Midbrain (tissue), 1 donor: ENCODE measurements at regions not wholly inside any gene's neighbourhood (a gene's known extent, or its start where the extent isn't known, plus 50 kb on each side); places are given as distances from the start of the nearest gene placed in this dataset.
"Not testable (repeated sequence)": the region's sequence is repeated elsewhere in the genome, so short reads cannot be mapped to it uniquely, and the experiment has no call there.

Source experiments
- DNase-seq: peaks from one replicate; lab custom pipeline; 2025; lab: John Stamatoyannopoulos, UW

DNA sequence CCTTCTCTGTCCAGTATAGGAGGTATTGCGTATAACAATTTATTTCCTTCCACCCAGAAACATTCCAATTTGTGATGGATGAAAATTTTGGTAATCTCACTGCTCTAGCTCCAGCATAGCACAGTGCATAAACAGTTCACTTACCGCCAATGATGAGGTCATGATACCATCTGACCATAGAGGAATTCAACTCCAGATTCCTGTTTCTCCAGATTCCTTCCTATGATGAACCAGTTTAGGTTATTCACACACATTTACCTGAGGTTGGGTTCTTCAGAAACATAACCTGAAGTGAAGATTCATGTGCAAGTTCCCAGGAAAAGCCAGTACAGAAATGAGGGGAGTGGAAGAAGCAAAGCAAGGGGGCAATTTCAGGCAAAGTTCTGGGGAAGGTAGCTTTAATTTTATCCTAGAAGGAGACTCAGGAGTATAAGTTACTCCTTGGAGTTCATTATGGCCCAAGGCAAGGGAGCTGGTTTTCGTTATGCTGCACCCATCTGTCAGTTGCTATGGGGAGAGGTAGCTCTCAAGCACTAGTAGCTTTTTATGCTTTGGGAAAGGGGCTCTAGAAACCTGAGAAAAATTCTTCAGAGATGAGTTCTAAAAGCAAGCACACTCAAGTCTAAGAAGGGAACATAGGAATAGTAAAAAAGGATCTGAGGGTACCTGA lies 121.6 kb downstream of the CASP12 start:
- no peak for DNase-seq

DNA sequence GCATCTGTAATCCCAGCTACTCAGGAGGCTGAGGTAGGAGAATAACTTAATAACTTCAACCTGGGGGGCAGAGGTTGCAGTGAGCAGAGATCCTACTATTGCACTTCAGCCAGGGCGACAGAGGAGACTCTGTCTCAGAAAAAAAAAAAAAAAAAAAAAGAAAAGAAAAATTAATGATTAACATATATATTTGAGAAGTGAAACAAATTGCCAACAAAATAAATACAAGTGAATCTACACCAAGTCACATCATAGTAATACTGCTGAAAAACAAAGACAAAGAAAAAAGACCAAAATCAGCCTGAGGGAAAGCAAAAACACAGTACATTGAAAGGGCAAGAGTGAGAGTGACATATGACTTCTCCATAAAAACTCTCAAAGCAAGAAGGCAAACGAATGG lies 123.7 kb downstream of the CASP12 start:
- DNase-seq, result no peak

DNA sequence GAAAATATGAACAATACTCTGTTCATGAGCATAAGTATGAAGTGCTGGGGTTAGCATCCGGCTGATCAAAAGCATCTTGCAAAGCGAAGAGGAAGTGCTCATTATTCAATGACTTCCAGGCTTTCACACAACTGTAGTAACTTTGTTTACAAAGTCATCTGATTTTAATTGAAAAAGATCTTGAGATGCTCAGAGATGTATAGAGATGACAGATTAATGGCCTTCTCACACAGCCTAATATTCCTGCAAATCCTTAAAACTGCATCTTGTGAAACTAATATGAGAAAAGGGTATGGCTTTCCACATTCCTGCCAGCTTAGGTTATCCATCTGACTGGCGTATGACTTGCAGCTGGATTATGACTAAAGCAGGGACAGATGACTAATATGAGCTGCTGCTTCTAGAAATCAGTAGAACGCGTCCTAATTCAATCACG lies 125.4 kb downstream of the CASP12 start:
- DNase-seq, result no peak

DNA sequence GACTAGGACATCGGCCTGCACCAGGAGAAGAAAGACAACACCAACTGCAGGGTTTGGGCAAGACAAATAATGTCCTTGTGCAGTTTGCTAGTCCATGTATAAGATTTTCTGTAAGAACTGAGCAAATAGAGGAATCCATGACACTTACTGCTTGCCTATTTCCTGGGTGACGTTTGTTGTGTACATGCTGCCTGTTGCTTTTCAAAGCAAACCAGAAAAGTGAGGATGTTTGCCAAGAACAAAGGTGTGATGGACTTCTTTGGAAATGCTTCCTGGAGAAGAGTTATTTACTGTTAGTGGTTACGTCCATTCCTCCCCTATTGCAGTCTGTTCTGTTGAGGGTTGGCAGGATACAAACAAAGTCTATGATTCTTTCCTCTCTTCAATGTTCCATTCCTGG lies 126.5 kb downstream of the CASP12 start:
- no peak for DNase-seq

DNA sequence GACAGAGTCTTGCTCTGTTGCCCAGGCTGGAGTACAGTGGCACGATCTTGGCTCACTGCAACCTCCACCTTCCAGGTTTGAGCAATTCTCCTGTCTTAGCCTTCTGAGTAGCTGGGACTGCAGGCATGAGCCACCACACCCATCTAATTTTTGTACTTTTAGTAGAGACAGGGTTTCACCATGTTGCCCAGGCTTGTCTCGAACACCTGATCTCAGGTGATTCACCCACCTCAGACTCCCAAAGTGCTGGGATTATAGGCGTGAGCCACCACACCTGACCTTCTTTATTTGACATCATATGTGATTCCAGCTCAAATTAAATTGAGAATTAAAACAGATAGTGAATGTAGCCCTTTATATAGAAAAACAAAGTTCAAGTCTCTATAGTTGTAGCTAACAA lies 127.2 kb downstream of the CASP12 start:
- not testable (repeated sequence) for DNase-seq

DNA sequence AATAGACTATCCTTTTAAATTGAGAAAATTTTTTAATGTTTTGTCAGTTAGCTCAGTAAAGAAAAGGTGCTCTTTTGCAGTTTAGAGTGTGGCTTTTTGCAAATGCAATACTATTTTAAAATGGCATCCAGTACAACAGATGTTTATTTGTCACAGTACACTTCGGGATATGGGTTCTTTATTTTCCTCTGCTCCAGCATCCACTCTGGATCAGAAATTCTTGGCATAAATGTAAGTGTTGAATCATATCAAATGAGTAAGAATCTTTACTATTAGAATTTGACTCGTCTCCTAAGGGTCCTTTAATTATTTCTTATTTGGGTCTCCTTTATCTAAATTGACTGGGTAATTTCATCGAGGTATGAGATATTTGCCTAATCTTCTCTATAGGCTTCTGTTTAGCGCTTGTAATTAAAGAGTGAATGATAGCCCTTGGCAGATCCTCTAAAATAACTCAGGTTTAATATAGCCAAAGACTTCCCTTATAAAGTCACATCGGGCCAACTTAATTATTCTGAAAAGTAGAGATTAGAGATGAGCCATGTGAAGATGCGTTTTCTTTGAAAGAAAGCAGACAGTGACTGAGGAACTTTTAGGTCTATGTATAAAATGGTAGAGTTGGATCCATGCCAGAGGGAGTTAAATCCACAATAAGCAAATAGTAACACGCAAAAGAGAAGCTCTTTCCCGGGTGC lies 132.7 kb downstream of the CASP12 start:
- no peak for DNase-seq

DNA sequence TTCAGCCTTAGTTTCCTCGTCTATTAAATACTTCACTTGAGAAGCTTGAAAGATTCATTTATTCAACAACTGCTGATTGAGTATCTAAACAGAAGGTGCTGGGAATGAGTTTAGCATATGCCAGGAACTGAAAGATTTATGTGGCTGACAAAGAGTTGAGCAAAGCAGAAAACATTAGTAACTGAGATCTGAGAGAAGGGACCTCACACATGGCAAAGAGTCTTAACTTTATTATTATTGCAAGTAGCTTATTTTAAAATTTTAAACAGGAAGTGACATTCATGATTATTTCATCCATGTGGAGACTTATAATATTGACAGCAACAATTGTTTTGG lies 133.6 kb downstream of the CASP12 start:
- DNase-seq, result no peak

DNA sequence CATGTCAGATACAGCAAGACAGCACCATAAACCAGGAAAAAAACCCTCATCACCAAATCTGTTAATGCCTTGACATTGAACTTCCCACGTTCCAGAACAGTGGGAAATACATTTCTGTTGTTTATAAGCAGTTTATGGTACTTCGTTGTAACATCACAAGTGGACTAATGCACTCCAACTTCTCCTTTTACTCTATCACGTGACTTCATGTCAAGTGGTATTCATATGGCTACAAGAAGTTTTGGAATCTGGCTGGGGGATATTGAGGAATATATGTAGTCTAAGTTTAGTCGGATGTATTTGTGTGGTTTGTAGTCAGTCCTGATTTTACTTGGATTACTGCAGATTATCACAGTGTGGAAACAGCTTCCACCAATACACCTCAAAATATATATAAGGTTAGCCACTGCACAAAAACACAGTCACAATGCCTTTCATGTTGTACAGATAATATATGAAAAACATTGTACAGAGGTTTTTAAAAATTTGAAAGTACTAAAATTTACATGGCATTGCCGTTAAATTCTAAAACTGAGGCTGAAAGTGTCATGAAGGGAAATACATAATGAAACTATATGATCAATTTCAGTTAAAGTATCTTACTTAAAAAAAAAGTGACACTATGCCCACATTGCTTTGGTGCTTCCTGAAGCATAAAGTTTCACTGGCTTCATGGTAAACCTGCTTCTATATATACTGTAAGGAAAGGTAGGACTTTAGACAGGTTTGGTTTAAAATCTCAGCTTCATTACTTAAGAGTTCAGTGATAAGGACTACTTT lies 134.1 kb downstream of the CASP12 start:
- DNase-seq, result no peak

DNA sequence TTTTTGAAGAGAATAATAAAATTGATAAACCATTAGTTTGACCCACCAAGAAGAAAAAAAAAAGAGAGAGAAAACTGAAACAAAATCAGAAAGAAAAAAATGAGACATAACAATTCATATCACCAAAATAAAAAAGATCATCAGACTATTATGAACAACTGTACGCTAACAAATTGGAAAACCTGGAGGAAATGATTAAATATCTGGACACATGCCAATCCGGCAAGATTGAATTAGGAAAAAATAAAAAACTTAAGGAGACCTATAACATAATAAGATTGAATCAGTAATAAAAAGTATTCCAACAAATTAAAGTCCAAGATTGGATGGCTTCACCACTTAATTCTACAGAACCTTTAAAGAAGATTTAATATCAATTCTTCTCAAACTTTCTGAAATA lies 136.7 kb downstream of the CASP12 start:
- no peak for DNase-seq

DNA sequence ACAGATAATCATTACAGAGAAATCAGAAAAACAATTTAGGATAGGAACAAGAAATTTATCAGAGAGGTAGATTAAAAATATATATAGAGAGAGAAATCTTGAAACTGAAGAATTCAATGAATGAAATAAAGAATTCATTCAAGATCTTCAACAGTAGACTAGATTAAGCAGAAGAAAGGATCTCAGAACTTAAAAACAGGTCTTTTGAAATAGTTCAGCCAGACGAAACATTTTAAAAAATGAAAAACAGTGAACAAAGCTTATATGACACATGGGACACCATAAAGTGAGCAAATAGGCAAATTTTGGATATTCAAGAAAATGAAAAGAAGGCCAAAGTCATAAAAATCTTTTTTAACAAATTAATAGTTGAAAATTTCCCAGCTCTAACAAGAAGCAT lies 138.8 kb downstream of the CASP12 start:
- DNase-seq, result no peak

DNA sequence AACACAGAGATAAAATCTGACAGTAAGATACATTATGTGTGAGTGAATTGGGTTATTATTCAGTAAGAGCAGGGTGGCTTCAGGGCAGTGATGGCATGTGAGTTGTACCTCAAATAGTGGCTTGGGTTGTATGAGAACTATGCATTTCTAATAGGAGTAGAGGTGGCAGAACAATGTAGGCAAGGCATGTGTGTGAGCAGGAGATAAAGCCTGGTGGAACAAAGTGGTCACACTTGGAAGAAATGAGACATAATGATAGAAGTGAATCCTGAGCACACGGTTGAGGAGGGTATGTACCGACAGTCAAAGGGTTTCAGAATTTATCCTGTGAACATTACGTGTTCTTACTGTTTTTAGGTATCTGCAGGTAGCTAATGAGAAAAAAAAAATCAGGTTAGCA lies 159.3 kb downstream of the CASP12 start:
- DNase-seq, result no peak

DNA sequence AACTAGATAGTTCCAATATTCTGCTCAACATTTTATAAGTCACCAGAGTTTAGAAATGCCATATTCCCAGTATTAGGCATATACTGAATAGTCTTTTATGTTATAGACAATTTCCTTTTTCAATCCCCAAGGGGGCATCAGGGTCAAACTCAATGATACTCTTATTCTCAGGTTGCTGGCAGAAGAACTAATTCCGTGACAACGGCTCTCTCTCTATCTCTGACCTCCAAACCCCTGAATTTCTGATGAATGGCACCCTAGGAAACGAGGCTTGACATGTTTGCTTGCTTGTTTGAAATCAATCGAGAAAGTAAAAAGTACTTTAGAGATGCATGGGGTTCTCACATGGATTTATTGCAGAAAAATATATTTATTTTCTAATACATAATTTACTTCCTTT lies 160.1 kb downstream of the CASP12 start:
- no peak for DNase-seq

DNA sequence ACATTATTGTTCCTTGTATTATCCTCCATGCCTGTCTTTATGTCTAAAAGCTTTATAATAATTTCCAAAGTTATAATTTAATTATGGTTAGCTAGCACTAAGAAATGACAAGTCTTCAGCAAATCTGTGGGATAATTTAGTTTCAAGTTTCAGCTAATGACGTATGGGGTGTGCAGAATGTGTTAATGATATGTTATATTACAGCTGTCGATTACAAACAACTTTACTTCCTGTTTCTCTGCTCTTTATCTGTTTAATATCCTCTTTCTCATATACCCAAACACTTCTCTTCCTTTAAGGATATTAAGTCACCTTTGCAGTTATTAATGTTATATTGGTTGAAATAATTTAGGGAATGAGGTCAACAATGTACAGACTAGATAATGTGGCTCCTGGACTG lies 161.8 kb downstream of the CASP12 start:
- no peak for DNase-seq

DNA sequence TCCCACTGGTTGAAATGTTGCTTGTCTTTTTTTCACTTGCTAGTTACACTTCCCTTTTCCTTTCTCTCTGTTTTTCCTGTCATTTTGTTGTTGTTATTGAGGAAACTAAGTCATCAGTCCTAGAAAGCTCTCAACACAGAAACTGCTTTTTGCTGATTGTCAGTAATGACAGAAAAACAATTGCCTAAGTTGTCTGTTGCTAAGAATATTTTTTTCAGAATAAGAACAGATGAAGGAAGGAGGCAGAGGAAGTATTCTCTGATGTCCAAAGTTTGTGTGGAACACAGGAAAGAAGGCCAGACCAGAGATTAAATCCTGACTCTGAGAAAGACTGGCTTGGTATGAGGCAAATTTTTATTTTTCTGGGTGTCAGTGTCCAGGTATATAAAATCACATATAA lies 163.3 kb downstream of the CASP12 start:
- no peak for DNase-seq

DNA sequence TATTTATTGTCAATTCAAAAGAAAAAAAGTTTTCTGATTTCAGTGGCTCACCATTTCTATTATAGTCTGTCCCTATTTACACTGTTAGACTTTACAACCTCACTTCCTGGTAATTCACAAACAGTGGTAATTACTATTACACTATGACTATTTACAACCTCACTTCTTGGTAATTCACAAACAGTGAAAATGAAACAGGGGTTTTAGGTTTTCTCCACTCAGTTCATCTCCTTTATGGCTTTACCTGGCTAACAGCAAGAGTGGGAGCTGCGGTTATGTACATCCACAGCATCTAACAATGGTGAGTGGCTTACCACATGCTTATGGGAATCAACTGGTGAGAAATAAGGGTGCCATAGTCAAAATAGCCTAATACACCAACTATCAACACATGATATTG lies 166.4 kb downstream of the CASP12 start:
- no peak for DNase-seq

DNA sequence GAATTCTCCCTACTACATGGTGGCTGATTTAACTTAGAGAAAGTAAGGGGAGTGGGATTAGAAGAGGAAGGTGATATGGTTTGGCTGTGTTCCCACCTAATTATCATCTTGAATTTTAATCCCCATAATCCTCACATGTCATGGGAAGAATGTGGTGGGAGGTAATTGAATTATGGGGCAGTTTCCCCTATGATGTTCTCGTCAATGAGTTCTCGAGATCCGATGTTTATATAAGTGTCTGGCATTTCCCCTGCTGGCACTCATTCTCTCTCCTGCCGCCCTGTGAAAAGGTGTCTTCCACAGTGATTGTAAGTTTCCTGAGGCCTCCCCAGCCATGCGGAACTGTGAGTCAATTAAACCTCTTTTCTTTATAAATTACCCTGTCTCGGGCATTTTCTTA lies 169.3 kb downstream of the CASP12 start:
- no peak for DNase-seq

DNA sequence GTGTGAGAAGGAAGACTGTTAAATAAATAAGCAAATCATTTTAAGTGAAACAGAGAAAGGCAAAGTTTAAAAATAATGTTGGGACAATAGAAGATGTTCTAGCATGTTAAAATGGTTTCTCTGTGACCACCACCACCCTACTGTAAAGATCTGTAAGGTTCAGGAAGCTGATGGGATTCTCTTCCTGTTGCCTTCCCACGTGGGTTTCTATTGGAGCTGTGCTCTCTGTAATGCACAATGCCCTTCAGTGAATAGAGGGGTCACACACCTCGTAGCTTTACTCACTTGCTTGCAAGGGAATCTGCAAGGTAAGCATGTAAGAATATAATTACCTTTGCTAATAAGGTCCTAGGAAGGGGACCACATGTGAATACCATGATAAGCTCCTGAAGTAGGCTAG lies 170.5 kb downstream of the CASP12 start:
- DNase-seq, result no peak

DNA sequence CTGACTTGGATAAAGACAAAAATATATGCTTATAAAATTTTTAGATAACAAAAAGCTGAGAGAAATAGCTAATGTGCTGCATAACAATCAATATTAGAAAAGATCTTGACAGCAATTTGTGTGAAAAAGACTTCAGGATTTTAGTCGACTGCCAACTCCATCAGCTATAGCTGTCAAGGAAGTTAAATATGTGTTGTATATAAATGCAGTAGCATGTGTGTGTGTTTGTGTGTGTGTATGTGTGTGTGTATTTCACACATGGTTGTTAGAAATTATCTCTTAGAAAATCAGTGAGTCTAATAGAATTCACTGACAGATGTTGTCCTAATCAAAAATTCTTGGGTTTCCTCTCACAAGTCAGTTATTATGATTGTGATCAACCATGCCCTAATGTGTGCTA lies 171.2 kb downstream of the CASP12 start:
- no peak for DNase-seq

DNA sequence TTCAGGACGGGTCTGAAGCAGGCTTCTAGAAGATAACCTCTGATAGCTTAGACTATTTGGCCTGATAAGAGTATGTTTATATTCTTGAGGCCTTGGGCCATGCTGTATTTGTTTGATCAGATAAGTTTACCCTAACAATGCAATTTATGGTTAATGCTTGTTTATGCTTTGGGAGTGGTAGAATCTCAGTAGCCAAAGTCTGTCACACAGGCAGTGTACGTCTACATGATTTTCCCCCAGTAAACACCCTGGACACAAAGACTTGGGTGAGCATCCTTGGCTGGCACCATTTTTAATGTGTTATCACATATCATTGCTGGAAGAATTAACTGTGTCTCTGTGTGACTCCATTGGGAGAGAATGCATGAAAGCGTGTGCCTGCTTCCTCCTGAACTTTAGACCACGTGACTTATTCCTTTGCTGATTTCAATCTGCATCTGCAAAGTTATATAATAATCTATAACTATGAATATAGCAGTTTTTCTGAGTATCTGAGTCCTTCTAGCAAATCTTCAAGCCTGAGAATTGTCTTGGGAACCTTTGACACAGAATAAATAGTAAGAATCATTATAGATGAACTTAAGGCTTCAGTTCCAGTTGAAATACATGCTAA lies 172.4 kb downstream of the CASP12 start:
- no peak for DNase-seq

DNA sequence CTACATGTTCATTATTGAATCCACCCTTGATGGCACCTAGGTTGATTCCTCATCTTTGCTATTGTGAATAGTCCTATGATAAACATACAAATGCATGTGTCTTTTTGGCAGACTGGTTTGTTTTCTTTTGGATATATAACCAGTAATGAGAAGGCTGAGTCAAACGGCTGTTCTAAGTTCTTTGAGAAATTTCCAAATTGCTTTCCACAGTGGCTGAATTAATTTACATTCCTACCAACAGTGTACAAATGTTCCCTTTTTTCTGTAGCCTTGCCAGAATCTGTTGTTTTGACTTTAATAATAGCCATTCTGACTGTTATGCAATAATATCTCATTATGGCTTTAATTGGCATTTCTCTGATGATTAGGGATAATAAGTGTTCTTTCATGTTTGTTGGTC lies 184.9 kb downstream of the CASP12 start:
- no peak for DNase-seq

DNA sequence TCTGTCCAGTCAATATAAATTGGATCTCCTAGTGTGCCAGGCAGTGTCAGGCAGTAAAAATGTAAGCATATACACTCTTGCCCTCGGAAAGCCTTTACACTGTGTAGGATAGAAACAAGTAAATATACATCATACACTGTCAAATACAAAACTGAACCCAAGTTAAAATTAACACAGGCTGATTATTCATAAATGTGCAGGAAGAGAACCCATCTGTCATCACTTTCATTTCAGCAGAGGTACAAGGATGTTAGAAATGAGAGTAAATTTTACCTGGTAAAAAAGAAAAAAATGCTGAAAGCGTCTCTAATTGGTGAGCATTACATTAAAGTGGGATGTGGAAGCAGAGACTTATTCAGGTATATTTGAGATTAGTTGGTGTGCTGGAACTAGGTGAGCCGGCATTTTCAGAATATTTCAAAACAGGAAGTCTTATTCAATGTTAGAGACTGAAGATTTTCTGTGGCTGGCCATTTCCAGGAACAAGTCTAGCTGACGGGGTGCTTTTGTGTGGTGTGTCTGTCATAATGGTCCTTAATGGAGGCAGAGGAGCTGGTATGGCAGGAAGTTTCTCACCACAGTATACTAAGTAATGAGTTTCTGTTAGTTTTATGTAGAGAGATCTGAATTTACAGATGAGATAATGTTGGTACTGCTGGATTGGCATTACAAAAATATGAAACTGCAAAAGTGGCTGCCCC lies 192.6 kb downstream of the CASP12 start:
- no peak for DNase-seq

DNA sequence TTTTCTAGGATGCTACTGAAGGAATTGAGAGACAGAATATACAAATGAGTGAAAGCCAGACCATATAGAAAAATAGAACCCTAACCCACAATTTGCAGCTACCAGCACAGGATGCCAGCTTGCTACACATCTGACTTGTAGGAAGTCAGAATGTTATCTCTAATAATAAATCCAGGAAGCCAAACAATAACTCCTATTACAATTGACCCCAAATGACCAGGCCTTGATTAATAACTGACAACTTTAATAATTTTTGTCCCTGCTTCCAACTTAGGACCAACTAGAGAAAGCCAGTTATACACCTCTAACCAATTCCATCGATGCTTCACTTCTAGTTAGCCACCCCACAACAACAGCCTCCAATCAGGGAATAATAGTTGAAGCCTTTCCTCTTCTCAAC lies 193.4 kb downstream of the CASP12 start:
- DNase-seq, result no peak
